GM19397 (cell line): ENCODE measurements at regions not wholly inside any gene's neighbourhood (a gene's known extent, or its start where the extent isn't known, plus 50 kb on each side); places are given as distances from the start of the nearest gene placed in this dataset.
"Not testable (repeated sequence)": the region's sequence is repeated elsewhere in the genome, so short reads cannot be mapped to it uniquely, and the experiment has no call there.

ENCODE experiments used
- ATAC-seq: cut with Tn5 transposase; IDR thresholded peaks from one replicate; pipeline ENCODE4 v1.9.1; 2021; ENCODE audit warnings: mild to moderate bottlenecking, moderate library complexity; ENCODE audit not compliant: unreplicated experiment

DNA sequence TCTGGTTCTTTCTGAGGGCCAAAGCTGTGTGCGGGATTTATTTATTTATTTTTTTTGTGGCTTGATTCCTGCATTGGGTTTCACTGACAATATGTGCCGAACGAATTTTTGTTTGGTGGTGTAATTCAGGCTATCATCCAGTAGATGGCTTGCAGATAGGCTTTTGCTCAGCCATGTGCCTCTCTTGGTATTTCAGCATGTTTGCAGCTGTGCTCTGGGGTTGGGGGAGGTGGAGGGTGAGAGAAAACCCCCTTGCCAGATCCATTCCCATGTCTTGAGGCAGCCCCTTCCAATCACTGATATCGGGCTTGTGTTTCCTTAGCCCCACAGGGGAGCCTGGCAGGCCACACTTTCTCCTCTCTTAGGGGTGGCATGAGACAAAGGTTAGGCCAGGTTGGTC lies 302.4 kb downstream of the PTGER3 start:
- no peak for ATAC-seq

DNA sequence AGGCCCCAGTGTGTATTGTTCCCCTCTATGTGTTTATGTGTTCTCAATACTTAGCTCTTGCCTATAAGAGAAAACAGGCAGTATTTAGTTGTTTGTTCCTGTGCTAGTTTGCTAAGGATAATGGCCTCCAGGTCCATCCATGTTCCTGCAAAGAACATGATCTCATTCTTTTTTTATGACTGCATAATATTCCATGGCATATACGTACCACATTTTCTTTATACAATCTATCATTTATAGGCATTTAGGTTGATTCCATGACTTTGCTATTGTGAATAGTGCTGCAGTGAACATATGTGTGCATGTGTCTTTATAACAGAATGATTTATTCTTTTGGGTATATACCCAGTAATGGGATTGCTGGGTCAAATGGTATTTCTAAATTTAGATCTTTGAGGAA lies 301.6 kb downstream of the PTGER3 start:
- ATAC-seq: not testable (repeated sequence)

GRCh38 chr1:70747123-70747522 lies 300.5 kb downstream of the PTGER3 start:
- not testable (repeated sequence) for ATAC-seq

GRCh38 chr1:70751676-70752287 lies 295.8 kb downstream of the PTGER3 start:
- not testable (repeated sequence) for ATAC-seq

- no peak for ATAC-seq
Observed at GRCh38 chr1:70754701-70755100, 292.9 kb downstream of the PTGER3 start.

- ATAC-seq: no peak
Observed at GRCh38 chr1:70760154-70760553, 287.5 kb downstream of the PTGER3 start.

DNA sequence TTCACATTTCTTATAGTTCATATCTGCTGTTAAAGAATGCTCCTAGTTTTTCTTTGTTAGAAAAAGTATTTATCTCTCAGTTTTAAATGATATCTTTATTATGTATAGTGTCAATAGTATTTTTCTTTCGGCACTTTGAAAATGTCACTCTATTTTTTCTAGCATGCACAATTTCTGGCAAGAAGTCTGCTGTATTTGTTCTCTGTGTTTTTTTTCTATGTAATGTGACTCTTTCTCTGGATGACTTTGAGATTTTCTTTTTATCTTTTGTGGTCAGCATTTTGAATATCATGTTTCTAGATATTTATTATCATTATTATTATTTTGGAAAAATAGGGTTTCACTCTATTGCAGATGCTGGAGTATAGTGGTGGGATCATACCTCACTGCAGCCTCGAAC lies 285.2 kb downstream of the PTGER3 start:
- no peak for ATAC-seq

GRCh38 chr1:70764747-70765146 lies 282.9 kb downstream of the PTGER3 start:
- ATAC-seq: no peak

GRCh38 chr1:70767377-70767776 lies 280.2 kb downstream of the PTGER3 start:
- no peak for ATAC-seq

DNA sequence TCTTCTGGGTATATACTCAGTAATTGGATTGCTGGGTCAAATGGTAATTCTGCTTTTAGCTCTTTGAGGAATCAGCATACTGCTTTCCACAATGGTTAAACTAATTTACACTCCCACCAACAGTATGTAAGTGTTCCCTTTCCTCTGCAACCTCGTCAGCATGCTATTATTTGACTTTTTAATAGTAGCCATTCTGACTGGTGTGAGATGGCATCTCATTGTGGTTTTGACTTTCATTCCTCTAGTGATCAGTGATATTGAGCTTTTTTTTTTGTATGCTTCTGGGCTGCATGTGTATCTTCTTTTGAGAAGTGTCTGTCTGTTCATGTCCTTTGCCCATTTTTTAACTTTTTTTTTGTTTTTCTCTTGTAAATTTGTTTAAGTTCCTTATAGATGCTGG lies 279.4 kb downstream of the PTGER3 start:
- no peak for ATAC-seq

DNA sequence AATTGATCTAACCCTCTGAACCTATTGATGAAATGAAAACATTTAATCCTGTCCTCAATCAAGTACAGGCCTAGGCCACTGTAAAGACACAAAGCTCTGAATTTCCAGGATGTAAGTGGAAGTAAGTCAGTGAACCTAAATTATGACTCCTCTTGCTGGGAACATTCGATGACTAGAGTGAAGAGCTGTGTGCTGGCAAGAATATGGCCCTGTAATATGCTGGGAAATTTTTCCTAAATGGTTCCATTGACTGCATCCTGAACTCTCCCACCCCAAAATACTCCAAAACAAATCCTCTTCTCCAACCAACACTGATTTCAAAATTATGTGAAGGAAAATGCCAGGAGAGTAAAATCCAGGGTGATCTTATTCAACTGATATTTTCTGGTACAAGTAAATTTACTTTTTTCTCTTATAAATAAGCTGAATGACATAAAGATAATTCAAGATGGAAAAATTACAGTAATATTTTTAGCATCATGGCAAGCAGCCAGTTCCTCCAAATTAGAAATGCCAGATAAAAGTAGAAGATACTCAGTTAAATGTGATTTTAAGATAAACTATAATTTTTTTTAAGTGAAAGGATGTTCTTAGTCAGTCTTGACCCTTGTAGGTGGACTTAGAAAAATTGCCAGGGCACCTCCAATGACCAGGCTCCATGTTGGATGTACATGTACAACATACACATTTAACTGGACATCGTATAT lies 269.4 kb downstream of the PTGER3 start:
- no peak for ATAC-seq

DNA sequence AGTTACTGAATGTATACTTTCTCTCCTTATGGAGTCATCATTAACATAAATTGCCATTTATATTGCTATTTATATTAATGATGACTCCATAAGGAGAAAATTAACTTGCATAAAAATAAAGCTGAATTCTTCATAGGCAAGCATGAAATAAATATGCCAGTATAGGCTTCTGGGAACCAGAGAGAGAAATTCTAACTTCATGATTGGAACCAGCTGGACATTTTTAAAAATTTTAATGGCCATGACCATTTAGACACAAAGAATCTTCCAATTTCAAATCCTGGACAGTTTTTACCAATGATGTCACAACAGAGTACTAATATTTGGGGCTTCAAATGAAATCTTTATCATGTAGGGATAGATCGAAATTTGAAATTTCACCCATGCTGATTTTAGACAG lies 268.7 kb downstream of the PTGER3 start:
- ATAC-seq: no peak

DNA sequence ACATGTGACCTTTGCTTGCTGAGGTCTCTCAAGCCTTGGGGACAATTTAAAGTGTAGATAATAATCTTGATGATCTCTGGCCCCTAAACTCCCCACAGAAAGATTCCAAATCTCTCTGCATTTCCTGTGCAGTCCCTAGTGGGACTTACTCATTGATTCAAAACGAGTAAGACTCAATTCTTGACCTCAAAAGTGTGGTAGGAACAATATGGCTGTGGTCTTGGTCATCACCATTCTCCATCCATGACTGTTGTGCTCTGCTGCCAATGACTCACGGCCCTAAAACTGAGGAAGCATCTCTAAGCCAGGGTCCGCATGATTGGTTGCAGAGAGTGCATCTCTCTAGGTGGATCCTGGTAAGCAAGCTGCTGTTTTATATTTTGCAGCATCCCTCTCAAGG lies 268.0 kb downstream of the PTGER3 start:
- ATAC-seq: no peak

DNA sequence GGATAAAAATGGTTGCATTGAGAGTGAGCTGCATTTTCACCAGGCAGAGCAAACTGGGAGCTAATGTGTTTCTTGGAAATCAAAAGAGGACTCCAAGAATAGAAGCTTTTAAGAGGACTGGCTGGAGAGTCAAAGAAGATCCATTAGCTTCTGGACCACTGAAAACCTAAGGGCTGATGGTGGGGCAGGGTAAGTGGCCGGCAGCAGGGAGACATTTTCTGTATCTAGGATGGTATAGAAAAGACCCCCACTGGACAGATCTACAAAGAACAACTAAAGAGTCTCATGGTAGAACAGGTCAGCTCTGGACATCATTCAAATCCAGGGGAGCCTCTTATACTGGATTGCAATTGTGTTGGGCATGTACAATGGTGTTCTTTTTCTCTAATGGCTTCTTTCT lies 262.3 kb downstream of the PTGER3 start:
- no peak for ATAC-seq

DNA sequence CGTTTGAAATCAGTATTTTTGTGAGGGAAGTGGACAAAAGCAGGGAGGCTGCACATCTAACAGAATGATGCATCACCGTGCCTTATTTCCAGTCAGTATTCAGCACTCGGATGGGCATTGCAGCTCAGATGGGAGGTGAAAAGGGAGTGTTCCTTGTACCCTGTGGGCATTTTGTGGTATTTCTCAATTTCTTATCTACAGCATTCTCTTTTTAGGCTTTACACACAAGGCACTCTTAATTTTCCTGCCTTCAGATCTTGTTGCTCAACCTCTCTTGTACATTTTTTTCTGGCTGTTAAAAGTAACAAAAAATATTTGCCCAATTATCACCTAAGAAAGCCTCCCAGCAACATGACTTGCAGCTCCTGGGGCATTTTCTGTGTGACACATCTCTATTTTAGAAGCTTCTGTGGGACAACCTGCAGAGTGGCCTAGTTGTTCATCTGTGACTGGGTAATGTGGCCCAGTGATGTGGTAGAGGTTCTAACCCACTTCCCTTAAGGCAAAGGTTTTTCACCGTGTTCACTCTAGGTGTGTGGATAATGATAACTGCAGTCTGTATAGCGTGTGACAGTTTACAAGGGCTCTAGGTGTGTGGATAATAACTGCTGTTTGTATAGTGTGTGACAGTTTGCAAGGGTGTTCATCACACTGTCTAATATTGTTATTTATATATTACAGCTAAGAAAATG lies 257.2 kb downstream of the PTGER3 start:
- ATAC-seq: no peak

DNA sequence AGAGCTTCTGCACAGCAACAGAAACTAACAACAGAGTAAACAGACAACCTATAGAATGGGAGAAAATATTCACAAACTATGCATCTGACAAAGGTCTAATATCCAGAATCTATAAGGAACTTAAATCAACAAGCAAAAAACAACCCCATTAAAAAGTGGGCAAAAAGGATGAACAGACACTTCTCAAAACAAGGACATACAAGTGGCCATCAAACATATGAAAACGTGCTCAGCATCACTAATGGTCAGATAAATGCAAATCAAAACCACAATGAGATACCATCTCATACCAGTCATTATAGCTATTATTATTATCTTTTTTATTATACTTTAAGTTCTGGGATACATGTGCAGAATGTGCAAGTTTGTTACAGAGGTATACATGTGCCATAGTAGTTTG lies 252.6 kb downstream of the PTGER3 start:
- not testable (repeated sequence) for ATAC-seq

DNA sequence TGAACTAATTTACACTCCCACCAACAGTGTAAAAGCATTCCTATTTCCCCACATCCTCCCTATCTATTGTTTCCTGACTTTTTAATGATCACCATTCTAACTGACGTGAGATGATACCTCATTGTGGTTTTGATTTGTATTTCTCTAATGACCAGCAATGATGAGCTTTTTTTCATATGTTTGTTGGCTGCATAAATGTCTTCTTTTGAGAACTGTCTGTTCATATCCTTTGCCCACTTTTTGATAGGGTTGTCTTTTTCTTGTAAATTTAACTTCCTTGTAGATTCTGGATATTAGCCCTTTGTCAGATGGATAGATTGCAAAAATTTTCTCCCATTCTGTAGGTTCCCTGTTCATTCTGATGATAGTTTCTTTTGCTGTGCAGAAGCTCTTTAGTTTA lies 251.3 kb downstream of the PTGER3 start:
- ATAC-seq: not testable (repeated sequence)

DNA sequence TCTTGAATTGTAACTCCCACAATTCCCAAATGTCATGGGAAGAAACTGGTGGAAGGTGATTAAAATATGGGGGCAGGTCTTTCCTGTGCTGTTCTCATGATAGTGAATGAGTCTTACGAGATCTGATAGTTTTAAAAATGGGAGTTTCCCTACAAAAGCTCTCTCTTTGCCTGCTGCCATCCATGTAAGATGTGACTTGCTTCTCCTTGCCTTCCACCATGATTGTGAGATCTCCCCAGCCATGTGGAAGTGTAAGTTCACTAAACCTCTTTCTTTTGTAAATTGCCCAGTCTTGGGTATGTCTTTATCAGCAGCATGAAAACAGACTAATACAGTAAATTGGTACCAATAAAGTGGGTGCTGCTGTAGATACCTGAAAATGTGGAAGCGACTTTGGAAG lies 245.0 kb downstream of the PTGER3 start:
- not testable (repeated sequence) for ATAC-seq

DNA sequence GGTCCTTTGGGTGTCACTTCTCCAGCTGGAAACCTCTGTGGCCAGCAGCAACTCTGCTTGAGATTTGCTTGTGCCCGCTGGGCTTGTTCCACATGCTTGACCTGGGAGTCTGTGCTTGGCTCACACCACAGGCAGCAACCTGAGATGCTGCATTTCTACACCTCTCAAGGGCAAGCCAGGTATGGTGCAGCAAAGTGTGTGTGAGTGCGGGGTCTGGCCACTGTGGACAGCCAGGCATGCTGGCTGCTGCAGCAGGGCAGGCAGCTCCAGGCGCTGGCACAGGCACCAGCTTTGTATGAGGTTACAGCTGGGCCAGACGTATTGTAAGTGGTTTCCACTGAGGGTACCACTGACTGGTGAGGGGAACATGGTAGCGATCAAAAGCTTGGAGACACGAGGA lies 242.0 kb downstream of the PTGER3 start:
- ATAC-seq: no peak

- ATAC-seq: no peak
Observed at GRCh38 chr1:70807088-70807664, 240.4 kb downstream of the PTGER3 start.

DNA sequence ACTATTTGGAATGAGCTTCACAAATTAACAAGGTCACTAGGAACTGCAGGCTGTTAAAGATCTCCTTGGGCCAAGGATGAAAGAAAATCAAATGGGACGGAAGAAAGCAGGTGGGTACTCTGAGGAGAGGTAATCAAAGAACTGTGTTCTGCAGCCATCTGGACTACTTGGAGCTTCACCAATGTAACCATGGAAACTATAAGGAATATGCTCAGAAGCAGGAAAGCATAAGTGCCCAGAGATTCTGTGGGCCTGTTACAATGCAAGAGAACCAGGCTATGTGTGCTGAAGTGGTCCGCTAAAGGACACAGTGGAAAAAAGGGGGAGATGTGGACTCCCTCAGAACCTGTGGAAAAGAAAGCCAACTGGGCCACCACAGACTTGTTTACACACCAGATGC lies 238.5 kb downstream of the PTGER3 start:
- no peak for ATAC-seq

DNA sequence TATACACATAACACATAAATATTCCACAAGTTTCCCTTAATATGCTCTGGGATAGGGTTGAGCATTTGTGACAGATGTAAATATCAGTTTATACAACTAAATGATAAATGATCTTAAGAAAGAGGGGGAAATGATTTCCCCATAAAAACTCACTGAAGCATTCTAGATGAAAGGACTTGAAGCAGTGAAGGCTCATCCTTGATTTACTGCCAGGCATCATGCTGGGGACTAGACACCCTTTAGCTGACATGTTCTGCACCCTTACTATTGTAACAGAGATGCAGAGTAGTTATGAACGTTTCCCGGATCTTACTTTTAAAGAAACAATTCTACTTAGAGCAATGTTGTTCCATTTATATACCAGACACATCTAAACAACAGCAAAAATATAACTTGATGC lies 235.8 kb downstream of the PTGER3 start:
- ATAC-seq: no peak
